T-helper 1 cell treated with Interleukin-12 subunit alpha and Interleukin-12 subunit beta and Interleukin-4 antibody, amounts not matched to agents 30 ng/mL and 1 ng/mL, for 36 hours (primary cell): ENCODE measurements at regions not wholly inside any gene's neighbourhood (a gene's known extent, or its start where the extent isn't known, plus 50 kb on each side); places are given as distances from the start of the nearest gene placed in this dataset.

Experiments used
- intact Hi-C: fragments of 100-400 bp; cut with micrococcal nuclease; formaldehyde crosslinking; loops from one replicate; pipeline ENCODE4 v1.15.1; 2024

- intact Hi-C loops: no loop called here
These were observed 1917.7 kb downstream of the TP53TG3F start for GRCh38 chr16:35377142-35377541.

GRCh38 chr16:35386619-35387018 lies 1927.2 kb downstream of the TP53TG3F start:
- intact Hi-C loops: no loop called here

GRCh38 chr16:35391328-35391727 lies 1931.9 kb downstream of the TP53TG3F start:
- intact Hi-C loops: no loop called here

GRCh38 chr16:35398180-35398579 lies 1938.8 kb downstream of the TP53TG3F start:
- intact Hi-C loops: no loop called here

GRCh38 chr16:35399133-35399532 lies 1939.7 kb downstream of the TP53TG3F start:
- intact Hi-C loops: no loop called here

GRCh38 chr16:35404273-35404672 lies 1944.9 kb downstream of the TP53TG3F start:
- intact Hi-C loops: no loop called here

GRCh38 chr16:35405526-35405925 lies 1946.1 kb downstream of the TP53TG3F start:
- intact Hi-C loops: no loop called here

GRCh38 chr16:35409503-35409902 lies 1950.1 kb downstream of the TP53TG3F start:
- intact Hi-C loops: no loop called here

GRCh38 chr16:35410438-35410837 lies 1951.0 kb downstream of the TP53TG3F start:
- intact Hi-C loops: no loop called here

GRCh38 chr16:35411156-35411555 lies 1951.7 kb downstream of the TP53TG3F start:
- intact Hi-C loops: no loop called here

- intact Hi-C loops: no loop called here
These were observed 1954.7 kb downstream of the TP53TG3F start for GRCh38 chr16:35414139-35414538.

GRCh38 chr16:35414563-35414962 lies 1955.2 kb downstream of the TP53TG3F start:
- intact Hi-C loops: no loop called here

- intact Hi-C loops: no loop called here
These were observed 1965.9 kb downstream of the TP53TG3F start for GRCh38 chr16:35425270-35425669.

- intact Hi-C loops: no loop called here
These were observed 1972.6 kb downstream of the TP53TG3F start for GRCh38 chr16:35431829-35432663.

GRCh38 chr16:35440875-35441274 lies 1981.5 kb downstream of the TP53TG3F start:
- intact Hi-C loops: no loop called here

GRCh38 chr16:35447010-35447558 lies 1987.7 kb downstream of the TP53TG3F start:
- intact Hi-C loops: no loop called here

GRCh38 chr16:35449663-35450062 lies 1990.3 kb downstream of the TP53TG3F start:
- intact Hi-C loops: loop anchor here (1.0 kb wide), 1 partner anchor 45 kb away; no protein-coding TSS in a partner anchor

- intact Hi-C loops: loop anchor here (1.0 kb wide), 1 partner anchor 44 kb away; no protein-coding TSS in a partner anchor
These were observed 1991.2 kb downstream of the TP53TG3F start for GRCh38 chr16:35450648-35451047.

- intact Hi-C loops: no loop called here
These were observed 1993.1 kb downstream of the TP53TG3F start for GRCh38 chr16:35452471-35452870.

GRCh38 chr16:35463358-35463757 lies 2003.9 kb downstream of the TP53TG3F start:
- intact Hi-C loops: no loop called here

GRCh38 chr16:35480361-35480760 lies 2020.9 kb downstream of the TP53TG3F start:
- intact Hi-C loops: no loop called here

GRCh38 chr16:35480988-35481387 lies 2021.6 kb downstream of the TP53TG3F start:
- intact Hi-C loops: no loop called here

- intact Hi-C loops: no loop called here
These were observed 2026.5 kb downstream of the TP53TG3F start for GRCh38 chr16:35485915-35486314.
